GM06990 (cell line): ENCODE measurements at regions not wholly inside any gene's neighbourhood (a gene's known extent, or its start where the extent isn't known, plus 50 kb on each side); places are given as distances from the start of the nearest gene placed in this dataset.

ENCODE experiments used
- DNase-seq: peaks from one replicate; pipeline ENCODE4 v3.0.0-alpha.2; 2011; ENCODE audit not compliant: insufficient read length; ENCODE audit errors: extremely low read depth
- H3K27me3 ChIP-seq: replicated peaks from 2 replicates; pipeline ENCODE4 v1.6.0; 2011; ENCODE audit warnings: low read length; ENCODE audit not compliant: control insufficient read depth, insufficient read depth
- H3K36me3 ChIP-seq: 2 replicates; pipeline ENCODE4 v1.5.1; 2011; ENCODE audit warnings: low read length; ENCODE audit not compliant: control insufficient read depth, insufficient read depth
- H3K4me3 ChIP-seq: replicated peaks from 2 replicates; pipeline ENCODE4 v1.5.1; 2011; ENCODE audit warnings: low read depth, mild to moderate bottlenecking, control low read depth, low read length
- TF ChIP-seq, protein P1 (sequence below): IDR thresholded peaks from 2 replicates; pipeline ENCODE4 v1.5.1; 2011; ENCODE audit warnings: low read length, control low read depth, mild to moderate bottlenecking, inconsistent platforms; ENCODE audit not compliant: insufficient read depth, poor library complexity, severe bottlenecking

- TF ChIP-seq, protein P1, sequence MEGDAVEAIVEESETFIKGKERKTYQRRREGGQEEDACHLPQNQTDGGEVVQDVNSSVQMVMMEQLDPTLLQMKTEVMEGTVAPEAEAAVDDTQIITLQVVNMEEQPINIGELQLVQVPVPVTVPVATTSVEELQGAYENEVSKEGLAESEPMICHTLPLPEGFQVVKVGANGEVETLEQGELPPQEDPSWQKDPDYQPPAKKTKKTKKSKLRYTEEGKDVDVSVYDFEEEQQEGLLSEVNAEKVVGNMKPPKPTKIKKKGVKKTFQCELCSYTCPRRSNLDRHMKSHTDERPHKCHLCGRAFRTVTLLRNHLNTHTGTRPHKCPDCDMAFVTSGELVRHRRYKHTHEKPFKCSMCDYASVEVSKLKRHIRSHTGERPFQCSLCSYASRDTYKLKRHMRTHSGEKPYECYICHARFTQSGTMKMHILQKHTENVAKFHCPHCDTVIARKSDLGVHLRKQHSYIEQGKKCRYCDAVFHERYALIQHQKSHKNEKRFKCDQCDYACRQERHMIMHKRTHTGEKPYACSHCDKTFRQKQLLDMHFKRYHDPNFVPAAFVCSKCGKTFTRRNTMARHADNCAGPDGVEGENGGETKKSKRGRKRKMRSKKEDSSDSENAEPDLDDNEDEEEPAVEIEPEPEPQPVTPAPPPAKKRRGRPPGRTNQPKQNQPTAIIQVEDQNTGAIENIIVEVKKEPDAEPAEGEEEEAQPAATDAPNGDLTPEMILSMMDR: no peak
- Histone ChIP-seq H3K4me3 (no peak overlapping the region), H3K36me3 (no peaks in the 10 kb centered on the region), H3K27me3 (no peaks in the 10 kb centered on the region)
- DNase-seq: no peak
Observed at GRCh38 chrX:9135901-9136510, 102.1 kb upstream of the FAM9B start.

DNA sequence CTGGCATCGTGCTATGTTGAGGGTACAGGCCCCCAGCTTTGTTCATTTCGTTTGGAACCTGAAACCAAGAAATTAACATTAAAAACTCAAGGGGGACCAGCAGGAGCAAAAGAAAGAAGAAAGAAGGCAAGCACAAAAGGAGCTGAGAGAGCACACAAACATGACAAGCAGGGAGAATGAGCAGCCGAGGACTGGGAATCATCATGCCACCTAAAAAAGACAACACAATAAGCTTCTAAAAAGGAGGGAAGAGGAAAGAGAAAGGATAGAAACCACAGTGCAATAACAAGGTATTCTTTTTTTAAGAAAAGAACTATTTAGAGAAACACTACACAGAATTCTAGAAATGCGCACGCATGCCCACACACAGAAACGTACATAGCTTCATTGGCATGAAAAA lies 103.2 kb upstream of the FAM9B start:
- Histone ChIP-seq H3K27me3 (no peaks in the 10 kb centered on the region), H3K36me3 (no peaks in the 10 kb centered on the region), H3K4me3 (no peak overlapping the region)
- TF ChIP-seq, protein P1: no peak
- DNase-seq: no peak

DNA sequence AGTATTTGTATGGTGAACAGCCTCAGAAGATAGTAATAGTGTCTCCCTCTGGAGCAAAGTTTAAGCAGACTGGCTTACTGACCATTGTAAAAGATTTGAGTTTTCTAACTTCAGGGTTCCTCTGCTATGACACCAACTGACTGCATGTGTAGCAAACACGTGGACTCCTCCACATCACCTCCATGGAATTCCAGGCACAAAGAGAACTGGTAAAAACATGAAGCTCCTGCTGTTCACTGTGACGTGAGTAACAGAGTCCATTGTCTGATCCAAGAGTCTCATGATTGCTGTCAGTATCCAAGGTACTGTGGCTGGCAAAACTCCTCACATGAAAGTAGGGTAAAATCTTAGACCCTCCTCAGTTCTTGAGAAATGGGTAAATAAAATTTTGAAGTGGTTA lies 107.6 kb upstream of the FAM9B start:
- no peak for DNase-seq
- Histone ChIP-seq H3K27me3 (no peaks in the 10 kb centered on the region), H3K4me3 (no peak overlapping the region), H3K36me3 (no peaks in the 10 kb centered on the region)
- TF ChIP-seq, protein P1: no peak

GRCh38 chrX:9144701-9145241 lies 110.8 kb upstream of the FAM9B start:
- no peak overlapping the region for H3K4me3 ChIP-seq
- TF ChIP-seq, protein P1: no peak
- no peaks in the 10 kb centered on the region for H3K27me3 ChIP-seq
- H3K36me3 ChIP-seq: no peaks in the 10 kb centered on the region
- DNase-seq: no peak

- DNase-seq: no peak
- TF ChIP-seq, protein P1: no peak
- Histone ChIP-seq H3K36me3 (no peaks in the 10 kb centered on the region), H3K4me3 (no peak overlapping the region), H3K27me3 (no peaks in the 10 kb centered on the region)
Observed at GRCh38 chrX:9146657-9147056, 112.7 kb upstream of the FAM9B start.

GRCh38 chrX:9147086-9147485 lies 113.2 kb upstream of the FAM9B start:
- H3K4me3 ChIP-seq: no peak overlapping the region
- no peak for DNase-seq
- TF ChIP-seq, protein P1: no peak

More at GRCh38 chrX:9147086-9147485, 113.2 kb upstream of the FAM9B start:
- Histone ChIP-seq H3K36me3 (no peaks in the 10 kb centered on the region), H3K27me3 (no peaks in the 10 kb centered on the region)
